ENCODE measurements at regions not wholly inside any gene's neighbourhood (a gene's known extent, or its start where the extent isn't known, plus 50 kb on each side); places are given as distances from the start of the nearest gene placed in this dataset.

- no peaks in the 10 kb centered on the region for H3K27me3 Mint-ChIP-seq
- no peak overlapping the region for H3K27ac Mint-ChIP-seq
- H3K36me3 Mint-ChIP-seq (ENCODE audit: low read depth), result no peaks in the 10 kb centered on the region
- intact Hi-C loops (cut with micrococcal nuclease), result no loop called here
- ATAC-seq (ENCODE audit: low read depth) (no peak), DNase-seq (no peak)
- H3K4me1 Mint-ChIP-seq, result no peaks in the 10 kb centered on the region
- no peak overlapping the region for H3K4me3 Mint-ChIP-seq
- peaks cover 2% of the 10 kb centered on the region for H3K9me3 Mint-ChIP-seq
- TF ChIP-seq CTCF (IDR thresholded peaks at IDR 0.05), result no peak
- POLR2A ChIA-PET, result no interaction called here
- CTCF ChIA-PET, result no interaction called here
Measured at GRCh38 chr12:86698641-86698980, 442.4 kb upstream of the MGAT4C start.

GRCh38 chr12:86697916-86698640, 441.9 kb upstream of the MGAT4C start:
- no peak for TF ChIP-seq CTCF (IDR thresholded peaks at IDR 0.05)
- Mint-ChIP-seq H3K27me3 (no peaks in the 10 kb centered on the region), H3K4me3 (no peak overlapping the region), H3K27ac (no peak overlapping the region), H3K9me3 (peaks cover 2% of the 10 kb centered on the region), H3K4me1 (no peaks in the 10 kb centered on the region), H3K36me3 (ENCODE audit: low read depth) (no peaks in the 10 kb centered on the region)
- ChIA-PET CTCF (no interaction called here), POLR2A (no interaction called here)
- DNase-seq (no peak), ATAC-seq (ENCODE audit: low read depth) (no peak)
- intact Hi-C loops (cut with micrococcal nuclease), result no loop called here

- Mint-ChIP-seq H3K36me3 (ENCODE audit: low read depth) (no peaks in the 10 kb centered on the region), H3K9me3 (peaks cover 5% of the 10 kb centered on the region), H3K4me1 (no peaks in the 10 kb centered on the region), H3K27me3 (no peaks in the 10 kb centered on the region), H3K27ac (no peak overlapping the region), H3K4me3 (no peak overlapping the region)
- ChIA-PET POLR2A (no interaction called here), CTCF (no interaction called here)
- intact Hi-C loops (cut with micrococcal nuclease), result no loop called here
- ATAC-seq (ENCODE audit: low read depth) (no peak), DNase-seq (no peak)
- TF ChIP-seq CTCF (IDR thresholded peaks at IDR 0.05), result no peak
Measured at GRCh38 chr12:86683568-86684304, 427.5 kb upstream of the MGAT4C start.

- Mint-ChIP-seq H3K9me3 (peaks cover 6% of the 10 kb centered on the region), H3K4me1 (no peaks in the 10 kb centered on the region), H3K4me3 (no peak overlapping the region), H3K27ac (no peak overlapping the region), H3K27me3 (no peaks in the 10 kb centered on the region), H3K36me3 (ENCODE audit: low read depth) (no peaks in the 10 kb centered on the region)
- DNase-seq, result no peak
- no peak for TF ChIP-seq CTCF (IDR thresholded peaks at IDR 0.05)
- intact Hi-C loops (cut with micrococcal nuclease), result no loop called here
- ATAC-seq (ENCODE audit: low read depth), result no peak
- ChIA-PET CTCF (no interaction called here), POLR2A (no interaction called here)
Measured at GRCh38 chr12:86681060-86681459, 424.9 kb upstream of the MGAT4C start.

- H3K4me3 Mint-ChIP-seq, result no peak overlapping the region
- no peaks in the 10 kb centered on the region for H3K27me3 Mint-ChIP-seq
- H3K27ac Mint-ChIP-seq, result no peak overlapping the region
- intact Hi-C loops (cut with micrococcal nuclease), result no loop called here
- no peaks in the 10 kb centered on the region for H3K36me3 Mint-ChIP-seq (ENCODE audit: low read depth)
- ATAC-seq (ENCODE audit: low read depth), result no peak
- H3K9me3 Mint-ChIP-seq, result peaks cover 3% of the 10 kb centered on the region
- DNase-seq, result no peak
- no peaks in the 10 kb centered on the region for H3K4me1 Mint-ChIP-seq
- CTCF ChIA-PET, result no interaction called here
- POLR2A ChIA-PET, result no interaction called here
- TF ChIP-seq CTCF (IDR thresholded peaks at IDR 0.05), result no peak
Measured at GRCh38 chr12:86675197-86675596, 419.0 kb upstream of the MGAT4C start.
